GM12891 (cell line): ENCODE measurements at regions not wholly inside any gene's neighbourhood (a gene's known extent, or its start where the extent isn't known, plus 50 kb on each side); places are given as distances from the start of the nearest gene placed in this dataset.

Source experiments
- POLR2A ChIP-seq: IDR thresholded peaks from 2 replicates; pipeline ENCODE4 v1.6.1; 2011; ENCODE audit warnings: low read depth, low read length, control low read depth
- POLR2AphosphoS5 ChIP-seq: IDR thresholded peaks from 2 replicates; pipeline ENCODE4 v1.6.1; 2011; ENCODE audit warnings: low read depth, low read length, control low read depth
- SPI1 ChIP-seq: IDR thresholded peaks from 2 replicates; pipeline ENCODE4 v1.6.1; 2011; ENCODE audit warnings: low read depth, low read length, control low read depth
- TAF1 ChIP-seq: IDR thresholded peaks from 2 replicates; pipeline ENCODE4 v1.6.1; 2011; ENCODE audit warnings: low read depth, low read length, control low read depth

- TF ChIP-seq TAF1, result no peak
- TF ChIP-seq POLR2A, result no peak
- TF ChIP-seq SPI1, result no peak
- no peak for TF ChIP-seq POLR2AphosphoS5
Observed at GRCh38 chr18:5768454-5768853, 126.9 kb downstream of the TMEM200C start.
